PC-3 (cell line): ENCODE measurements at regions not wholly inside any gene's neighbourhood (a gene's known extent, or its start where the extent isn't known, plus 50 kb on each side); places are given as distances from the start of the nearest gene placed in this dataset.

Source experiments
- CTCF ChIP-seq: fragments of 300-600 bp; sonication (generic); conservative IDR thresholded peaks from 2 replicates; pipeline ENCODE4 v1.5.1; 2017; ENCODE audit warnings: antibody characterized with exemption, low read depth, mild to moderate bottlenecking, low read length
- EZH2 ChIP-seq: fragments of 300-600 bp; sonication (generic); IDR thresholded peaks from one replicate; pipeline ENCODE4 v1.6.1; 2017; ENCODE audit warnings: antibody characterized with exemption, mild to moderate bottlenecking, low read length; ENCODE audit not compliant: unreplicated experiment

GRCh38 chr10:16280595-16280994 is 156.2 kb upstream of the PTER start:
- TF ChIP-seq CTCF (no peak), EZH2 (no peak)
